DOHH2 (cell line): ENCODE measurements at regions not wholly inside any gene's neighbourhood (a gene's known extent, or its start where the extent isn't known, plus 50 kb on each side); places are given as distances from the start of the nearest gene placed in this dataset.

ENCODE experiments used
- H3F3A ChIP-seq: fragments of 200-600 bp; sonication (generic), shearing (Covaris generic); 2 replicates; pipeline ENCODE4 v1.6.0; 2016; ENCODE audit warnings: antibody characterized with exemption, mild to moderate bottlenecking; ENCODE audit not compliant: control insufficient read depth, insufficient read depth
- H3K27ac ChIP-seq: fragments of 200-600 bp; sonication (generic); 2 replicates; pipeline ENCODE4 v1.5.1; 2014; ENCODE audit warnings: low read depth, mild to moderate bottlenecking, low read length, moderate library complexity
- H3K27me3 ChIP-seq: fragments of 200-600 bp; sonication (generic); 2 replicates; pipeline ENCODE4 v1.6.1; 2014; ENCODE audit warnings: mild to moderate bottlenecking, low read length, mixed read lengths; ENCODE audit not compliant: control insufficient read depth
- H3K36me3 ChIP-seq: fragments of 200-600 bp; sonication (generic); 2 replicates; pipeline ENCODE4 v1.6.1; 2014; ENCODE audit warnings: mild to moderate bottlenecking, low read length, moderate library complexity, mixed read lengths; ENCODE audit not compliant: control insufficient read depth
- H3K4me1 ChIP-seq: fragments of 200-600 bp; sonication (generic); 2 replicates; pipeline ENCODE4 v1.6.1; 2014; ENCODE audit warnings: mild to moderate bottlenecking, low read length, mixed read lengths; ENCODE audit not compliant: control insufficient read depth
- H3K4me2 ChIP-seq: fragments of 200-600 bp; sonication (generic); 2 replicates; pipeline ENCODE4 v1.6.0; 2014; ENCODE audit warnings: mild to moderate bottlenecking, low read length, moderate library complexity
- H3K4me3 ChIP-seq: fragments of 200-600 bp; sonication (generic); 2 replicates; pipeline ENCODE4 v1.5.1; 2014; ENCODE audit warnings: mild to moderate bottlenecking, low read length, mixed read lengths
- H3K79me2 ChIP-seq: fragments of 200-600 bp; sonication (generic); 2 replicates; pipeline ENCODE4 v1.6.1; 2014; ENCODE audit warnings: mild to moderate bottlenecking, low read length, mixed read lengths; ENCODE audit not compliant: control insufficient read depth
- H3K9me2 ChIP-seq: fragments of 200-600 bp; sonication (generic); replicated peaks from 2 replicates; pipeline ENCODE4 v1.6.1; 2014; ENCODE audit warnings: mild to moderate bottlenecking, low read length, mixed read lengths; ENCODE audit not compliant: control insufficient read depth
- H3K9me3 ChIP-seq: fragments of 200-600 bp; sonication (generic); 2 replicates; pipeline ENCODE4 v1.6.1; 2014; ENCODE audit warnings: antibody characterized with exemption, low read length, mixed read lengths; ENCODE audit not compliant: control insufficient read depth, insufficient read depth
- H4K20me1 ChIP-seq: fragments of 200-600 bp; sonication (generic); 2 replicates; pipeline ENCODE4 v1.6.0; 2014; ENCODE audit warnings: low read depth, mild to moderate bottlenecking, antibody characterized with exemption, low read length, moderate library complexity; ENCODE audit not compliant: control insufficient read depth, insufficient read depth
- EZH2phosphoT487 ChIP-seq: fragments of 200-600 bp; sonication (generic); IDR thresholded peaks from 2 replicates; pipeline ENCODE4 v1.6.1; 2017; ENCODE audit warnings: borderline replicate concordance, mild to moderate bottlenecking, antibody characterized with exemption, low read length, moderate library complexity, mixed read lengths
- TF ChIP-seq, protein P1 (sequence below): fragments of 200-600 bp; sonication (generic); IDR thresholded peaks from one replicate; pipeline ENCODE4 v1.5.1; 2014; ENCODE audit warnings: antibody characterized with exemption, mild to moderate bottlenecking, low read depth, low read length; ENCODE audit not compliant: poor library complexity, severe bottlenecking

GRCh38 chr9:15101095-15101494, 190.9 kb upstream of the FREM1 start:
- no peaks in the 10 kb centered on the region for H4K20me1 ChIP-seq
- TF ChIP-seq, protein P1, sequence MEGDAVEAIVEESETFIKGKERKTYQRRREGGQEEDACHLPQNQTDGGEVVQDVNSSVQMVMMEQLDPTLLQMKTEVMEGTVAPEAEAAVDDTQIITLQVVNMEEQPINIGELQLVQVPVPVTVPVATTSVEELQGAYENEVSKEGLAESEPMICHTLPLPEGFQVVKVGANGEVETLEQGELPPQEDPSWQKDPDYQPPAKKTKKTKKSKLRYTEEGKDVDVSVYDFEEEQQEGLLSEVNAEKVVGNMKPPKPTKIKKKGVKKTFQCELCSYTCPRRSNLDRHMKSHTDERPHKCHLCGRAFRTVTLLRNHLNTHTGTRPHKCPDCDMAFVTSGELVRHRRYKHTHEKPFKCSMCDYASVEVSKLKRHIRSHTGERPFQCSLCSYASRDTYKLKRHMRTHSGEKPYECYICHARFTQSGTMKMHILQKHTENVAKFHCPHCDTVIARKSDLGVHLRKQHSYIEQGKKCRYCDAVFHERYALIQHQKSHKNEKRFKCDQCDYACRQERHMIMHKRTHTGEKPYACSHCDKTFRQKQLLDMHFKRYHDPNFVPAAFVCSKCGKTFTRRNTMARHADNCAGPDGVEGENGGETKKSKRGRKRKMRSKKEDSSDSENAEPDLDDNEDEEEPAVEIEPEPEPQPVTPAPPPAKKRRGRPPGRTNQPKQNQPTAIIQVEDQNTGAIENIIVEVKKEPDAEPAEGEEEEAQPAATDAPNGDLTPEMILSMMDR, result no peak
- no peak for TF ChIP-seq EZH2phosphoT487
- no peaks in the 10 kb centered on the region for H3K79me2 ChIP-seq
- no peaks in the 10 kb centered on the region for H3K4me1 ChIP-seq
- H3K9me3 ChIP-seq, result no peaks in the 10 kb centered on the region
- H3F3A ChIP-seq, result no peaks in the 10 kb centered on the region
- H3K4me3 ChIP-seq, result no peak overlapping the region
- H3K36me3 ChIP-seq, result no peaks in the 10 kb centered on the region
- no peak overlapping the region for H3K4me2 ChIP-seq
- no peak overlapping the region for H3K27ac ChIP-seq
- H3K9me2 ChIP-seq, result no peaks in the 10 kb centered on the region
- H3K27me3 ChIP-seq, result no peaks in the 10 kb centered on the region

- Histone ChIP-seq H3K4me2 (no peak overlapping the region), H3K4me1 (no peaks in the 10 kb centered on the region), H3K27ac (no peak overlapping the region), H3K79me2 (no peaks in the 10 kb centered on the region), H3K9me3 (no peaks in the 10 kb centered on the region), H3K36me3 (no peaks in the 10 kb centered on the region), H3F3A (no peaks in the 10 kb centered on the region), H3K4me3 (no peak overlapping the region), H4K20me1 (no peaks in the 10 kb centered on the region), H3K27me3 (no peaks in the 10 kb centered on the region), H3K9me2 (no peaks in the 10 kb centered on the region)
- TF ChIP-seq EZH2phosphoT487, result no peak
- TF ChIP-seq, protein P1, result no peak
These were observed 190.3 kb upstream of the FREM1 start for GRCh38 chr9:15100571-15100970.

DNA sequence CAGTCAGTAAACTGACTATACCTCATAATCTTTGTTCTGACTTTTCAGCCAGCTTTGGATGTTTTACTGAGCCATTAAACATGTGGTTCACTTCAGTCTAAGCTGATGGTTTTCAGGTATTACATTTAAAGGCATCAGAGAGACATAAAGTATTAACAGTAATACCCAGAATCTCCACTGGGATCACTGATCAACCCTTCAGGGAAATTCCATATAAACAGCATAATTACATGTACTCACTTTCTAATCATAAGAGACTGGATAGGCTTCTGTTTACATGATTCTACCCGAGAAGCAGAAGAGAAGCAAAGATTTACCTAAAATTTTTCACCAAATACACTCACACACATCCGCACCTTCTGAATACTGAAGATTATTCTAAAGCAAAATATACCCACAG, 186.7 kb upstream of the FREM1 start:
- H4K20me1 ChIP-seq, result no peaks in the 10 kb centered on the region

More for the DNA sequence above, 186.7 kb upstream of the FREM1 start:
- Histone ChIP-seq H3K9me3 (no peaks in the 10 kb centered on the region), H3K9me2 (no peaks in the 10 kb centered on the region), H3K36me3 (no peaks in the 10 kb centered on the region), H3K4me1 (no peaks in the 10 kb centered on the region), H3K79me2 (no peaks in the 10 kb centered on the region), H3K4me2 (no peak overlapping the region), H3F3A (no peaks in the 10 kb centered on the region), H3K27ac (no peak overlapping the region), H3K27me3 (no peaks in the 10 kb centered on the region), H3K4me3 (no peak overlapping the region)
- TF ChIP-seq, protein P1, result no peak
- TF ChIP-seq EZH2phosphoT487, result no peak
